ENCODE measurements at regions not wholly inside any gene's neighbourhood (a gene's known extent, or its start where the extent isn't known, plus 50 kb on each side); places are given as distances from the start of the nearest gene placed in this dataset.
"Not testable (repeated sequence)": the region's sequence is repeated elsewhere in the genome, so short reads cannot be mapped to it uniquely, and the experiment has no call there.

DNA sequence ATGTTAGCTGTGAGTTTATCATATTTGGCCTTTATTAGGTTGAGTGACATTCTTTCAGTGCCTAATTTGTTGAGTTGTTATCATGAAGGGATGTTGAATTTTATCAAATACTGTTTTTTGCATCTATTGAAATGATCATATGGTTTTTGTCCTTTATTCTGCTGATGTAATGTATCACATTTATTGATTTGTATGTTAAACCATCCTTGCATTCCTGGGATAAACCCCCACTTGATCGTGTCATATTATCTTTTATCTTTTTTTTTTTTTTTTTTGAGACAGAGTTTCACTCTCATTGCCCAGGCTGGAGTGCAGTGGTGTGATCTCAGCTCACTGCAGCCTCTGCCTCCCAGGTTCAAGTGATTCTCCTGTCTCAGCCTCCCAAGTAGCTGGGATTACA is 51.9 kb upstream of the MFGE8 start:
- not testable (repeated sequence) for DNase-seq

DNA sequence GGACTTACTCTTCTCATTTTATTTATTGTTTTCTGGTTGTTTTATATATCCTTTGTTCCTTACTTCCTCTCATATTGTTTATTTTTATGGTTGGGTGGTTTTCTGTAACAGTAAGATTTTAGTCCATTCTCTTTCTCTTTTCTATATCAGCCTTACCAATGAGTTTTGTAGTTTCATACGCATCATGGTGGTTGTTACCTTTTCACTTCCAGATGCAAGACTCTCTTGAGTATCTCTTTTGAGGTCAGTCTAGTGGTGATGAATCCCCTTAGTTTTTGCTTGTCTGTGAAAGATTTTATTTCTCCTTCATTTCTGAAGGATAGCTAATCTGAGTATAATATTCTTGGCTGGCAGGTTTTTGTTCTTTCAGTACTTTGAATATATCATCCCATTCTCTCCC is 57.1 kb upstream of the MFGE8 start:
- no peak for DNase-seq

DNA sequence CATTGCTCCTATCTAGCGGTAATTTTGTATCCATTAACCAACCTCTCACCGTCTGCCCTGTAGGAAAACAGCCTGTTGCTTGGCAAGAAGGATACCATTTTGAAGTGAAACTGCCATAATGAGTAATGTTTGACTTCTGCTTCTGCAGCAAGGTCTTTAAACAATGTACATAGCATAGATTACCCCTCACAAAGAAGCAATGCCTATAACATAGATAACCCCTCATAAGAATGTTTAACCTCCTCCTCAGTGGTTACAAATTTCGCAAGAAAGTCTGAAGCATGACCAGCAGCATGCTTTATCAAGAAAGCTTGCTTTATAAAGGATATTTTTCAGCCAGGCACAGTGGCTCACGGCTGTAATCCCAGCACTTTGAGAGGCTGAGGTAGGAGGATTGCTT is 61.2 kb upstream of the MFGE8 start:
- DNase-seq: no peak

DNA sequence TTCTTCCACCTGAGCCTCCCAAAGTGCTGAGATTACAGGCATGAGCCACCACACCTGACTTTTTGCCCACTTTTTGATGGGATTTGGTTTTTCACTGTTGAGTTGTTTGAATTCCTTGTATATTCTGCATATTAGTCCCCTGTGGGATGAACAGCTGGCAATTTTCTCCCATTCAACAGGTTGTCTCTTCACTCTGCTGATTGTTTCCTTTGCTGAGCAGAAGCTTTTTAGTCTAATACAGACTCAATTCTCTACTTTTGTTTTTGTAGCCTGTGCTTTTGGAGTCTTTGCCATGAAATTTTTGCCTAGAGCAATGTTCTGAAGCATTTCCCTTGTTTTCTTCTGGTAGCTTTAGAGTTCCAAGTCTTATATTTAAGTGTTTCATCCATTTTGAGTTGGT is 62.7 kb upstream of the MFGE8 start:
- no peak for DNase-seq

DNA sequence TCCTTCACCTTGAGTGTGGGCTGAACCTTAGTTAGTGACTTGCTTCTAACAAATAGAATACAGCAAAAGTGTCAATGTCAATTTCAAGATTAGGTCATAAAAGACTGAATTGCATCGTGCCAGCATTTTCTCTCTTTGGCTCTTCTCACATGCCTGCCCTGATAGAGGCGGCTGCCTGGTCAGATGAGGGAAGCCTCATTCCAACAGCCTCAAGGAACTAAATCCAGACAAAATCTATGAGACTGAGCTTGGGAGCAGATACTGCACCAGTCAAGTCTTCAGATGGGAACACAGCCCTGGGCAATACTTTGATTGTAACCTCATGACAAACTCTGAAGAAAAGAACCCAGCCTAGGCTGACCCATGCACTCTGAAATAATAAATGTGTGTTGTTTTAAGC is 63.5 kb upstream of the MFGE8 start:
- no peak for DNase-seq

DNA sequence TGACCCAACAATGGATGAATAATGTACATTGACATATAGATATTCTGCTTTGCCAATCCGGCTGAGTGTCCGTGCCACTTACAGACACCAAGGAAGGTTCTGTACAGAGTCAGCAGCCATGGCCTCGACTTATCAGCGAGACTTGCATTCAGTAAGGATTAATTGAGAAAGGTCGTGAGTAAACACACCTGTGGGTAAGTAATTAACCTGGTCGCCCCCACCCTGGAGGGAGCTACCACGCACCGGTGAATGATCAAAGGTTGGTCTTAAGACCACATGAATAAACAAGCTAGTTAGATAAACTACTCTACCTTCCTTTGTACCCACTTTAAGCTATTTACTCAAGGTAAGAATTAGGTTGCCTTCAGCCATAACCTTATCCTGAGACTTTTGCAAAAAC is 66.5 kb upstream of the MFGE8 start:
- no peak for DNase-seq

DNA sequence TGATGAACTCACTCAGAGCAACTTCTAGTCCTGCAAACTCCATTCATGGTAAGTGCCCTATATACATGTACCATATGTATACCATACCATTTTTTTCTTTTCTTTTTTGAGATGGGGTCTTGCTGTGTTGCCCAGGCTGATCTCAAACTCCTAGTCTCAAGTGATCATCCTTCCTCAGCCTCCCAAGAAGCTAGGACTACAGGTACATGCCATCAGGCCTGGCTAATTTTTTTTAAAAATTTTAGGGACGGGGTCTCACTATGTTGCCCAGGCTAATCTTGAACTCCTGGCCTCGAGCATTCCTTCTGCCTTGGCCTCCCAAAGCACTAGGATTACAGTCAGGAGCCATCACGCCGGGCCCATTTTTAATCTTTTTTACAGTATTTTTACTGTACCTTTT is 67.3 kb upstream of the MFGE8 start:
- DNase-seq: no peak

DNA sequence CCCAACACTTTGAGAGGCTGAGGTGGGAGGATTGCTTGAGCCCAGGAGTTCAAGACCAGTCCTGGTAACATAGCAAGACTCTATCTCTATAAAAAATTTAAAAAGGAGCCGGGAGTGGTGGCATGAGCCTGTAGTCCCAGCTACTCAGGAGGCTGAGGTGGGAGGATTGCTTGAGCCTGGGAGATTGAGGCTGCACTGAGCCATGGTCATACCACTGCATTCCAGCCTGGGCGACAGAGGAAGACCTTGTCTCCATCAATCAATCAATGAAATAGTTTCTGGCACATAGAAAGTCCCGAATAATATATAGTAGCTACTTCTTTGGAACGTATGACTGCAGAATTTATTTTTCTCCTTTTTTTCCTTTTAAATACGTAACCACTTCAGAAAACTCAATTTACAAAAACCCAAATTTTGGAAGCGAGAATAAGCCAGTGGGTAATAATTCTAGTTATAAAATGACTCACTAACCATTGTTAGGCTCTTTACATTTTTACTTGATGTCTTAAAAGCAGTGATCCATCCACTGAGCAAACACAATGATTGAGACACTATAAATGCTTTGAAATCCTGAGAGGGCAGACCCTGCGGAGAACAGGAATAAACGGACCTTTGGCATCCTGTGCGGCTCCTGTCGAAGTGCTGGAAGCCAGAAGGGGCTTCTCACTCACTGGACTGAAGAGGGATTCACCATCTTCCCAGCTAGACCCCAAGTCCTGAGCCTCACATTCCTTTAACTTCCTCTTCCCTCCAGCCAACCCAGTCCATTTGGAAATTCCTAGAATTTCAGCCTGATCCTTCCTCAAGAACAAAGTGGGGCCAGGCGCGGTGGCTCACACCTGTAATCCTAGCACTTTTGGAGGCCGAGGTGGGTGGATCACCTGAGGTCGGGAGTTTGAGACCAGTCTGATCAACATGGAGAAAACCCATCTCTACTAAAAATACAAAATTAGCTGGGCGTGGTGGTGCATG is 68.4 kb upstream of the MFGE8 start:
- no peak for DNase-seq

DNA sequence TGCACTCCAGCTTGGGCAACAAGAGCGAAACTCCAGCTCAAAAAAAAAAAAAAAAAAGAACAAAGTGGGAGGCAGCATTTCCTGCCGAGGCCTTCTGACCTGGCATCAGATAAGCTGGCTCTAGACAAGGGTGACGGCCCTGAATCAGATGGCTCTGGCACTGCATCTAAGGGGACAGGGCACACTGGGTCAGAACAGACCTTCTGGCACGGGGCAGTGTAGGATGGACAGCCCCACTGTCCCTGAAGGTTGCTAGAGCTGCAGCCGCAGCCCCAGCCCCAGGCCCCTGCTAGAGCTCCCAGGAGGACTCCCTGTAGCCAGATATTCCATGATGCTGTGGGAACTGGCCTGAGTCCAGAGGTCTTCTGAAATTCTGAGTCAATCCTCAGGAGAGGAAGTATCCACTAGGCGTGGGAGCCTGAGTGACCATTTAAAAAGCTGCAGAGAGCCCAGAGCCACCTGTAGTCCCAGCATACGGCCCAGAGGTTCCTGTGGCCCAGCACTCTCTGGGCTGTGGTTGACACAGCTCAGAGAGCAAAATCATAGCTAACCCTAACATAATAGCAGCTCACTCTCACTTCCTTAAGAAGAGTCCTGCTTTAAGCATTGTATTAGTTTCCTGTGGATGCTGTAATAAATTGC is 69.2 kb upstream of the MFGE8 start:
- DNase-seq: no peak

DNA sequence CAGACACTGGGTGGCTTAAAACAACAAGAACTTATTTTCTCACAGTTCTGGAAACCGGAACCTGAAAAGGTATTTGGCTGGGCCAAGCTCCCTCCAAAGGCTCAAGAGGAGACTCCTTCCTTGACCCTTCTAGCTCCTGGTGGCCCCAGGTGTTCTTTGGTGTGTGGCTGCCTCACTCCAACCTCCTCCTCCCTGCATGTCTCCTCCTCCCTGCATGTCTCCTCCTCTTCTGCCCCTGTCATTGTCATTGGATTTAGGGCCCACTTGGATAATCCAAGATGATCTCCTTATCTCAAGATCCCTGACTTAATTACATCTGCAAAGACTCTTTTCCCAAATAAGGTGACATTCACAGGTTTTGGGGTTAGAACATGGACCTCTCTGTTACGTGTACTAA is 69.8 kb upstream of the MFGE8 start:
- DNase-seq: no peak

DNA sequence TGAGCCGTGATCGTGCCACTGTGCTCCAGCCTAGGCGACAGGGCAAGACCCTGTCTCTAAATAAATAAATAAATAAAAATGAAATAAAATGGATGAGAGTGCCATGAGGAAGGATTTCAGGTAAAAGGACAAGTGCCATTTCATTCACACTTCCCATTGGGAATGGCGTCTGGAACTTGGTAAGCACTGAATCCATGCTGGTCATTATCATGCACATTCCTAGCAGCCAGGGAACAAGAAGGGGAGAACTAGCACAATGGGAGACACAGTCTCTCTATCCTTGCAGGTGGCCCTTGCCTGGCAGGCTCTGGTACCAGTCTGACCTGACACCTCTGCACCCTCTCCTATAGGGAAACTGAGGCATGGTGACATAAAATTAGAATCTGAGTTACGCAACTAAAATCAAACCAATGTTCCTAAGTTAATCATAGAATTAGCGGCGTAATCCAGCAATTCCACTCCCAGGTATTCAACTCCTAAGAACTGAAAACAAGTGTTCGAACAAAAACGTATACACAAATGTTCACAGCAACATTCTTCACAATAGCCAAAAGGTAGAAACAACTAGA is 70.8 kb upstream of the MFGE8 start:
- no peak for DNase-seq

DNA sequence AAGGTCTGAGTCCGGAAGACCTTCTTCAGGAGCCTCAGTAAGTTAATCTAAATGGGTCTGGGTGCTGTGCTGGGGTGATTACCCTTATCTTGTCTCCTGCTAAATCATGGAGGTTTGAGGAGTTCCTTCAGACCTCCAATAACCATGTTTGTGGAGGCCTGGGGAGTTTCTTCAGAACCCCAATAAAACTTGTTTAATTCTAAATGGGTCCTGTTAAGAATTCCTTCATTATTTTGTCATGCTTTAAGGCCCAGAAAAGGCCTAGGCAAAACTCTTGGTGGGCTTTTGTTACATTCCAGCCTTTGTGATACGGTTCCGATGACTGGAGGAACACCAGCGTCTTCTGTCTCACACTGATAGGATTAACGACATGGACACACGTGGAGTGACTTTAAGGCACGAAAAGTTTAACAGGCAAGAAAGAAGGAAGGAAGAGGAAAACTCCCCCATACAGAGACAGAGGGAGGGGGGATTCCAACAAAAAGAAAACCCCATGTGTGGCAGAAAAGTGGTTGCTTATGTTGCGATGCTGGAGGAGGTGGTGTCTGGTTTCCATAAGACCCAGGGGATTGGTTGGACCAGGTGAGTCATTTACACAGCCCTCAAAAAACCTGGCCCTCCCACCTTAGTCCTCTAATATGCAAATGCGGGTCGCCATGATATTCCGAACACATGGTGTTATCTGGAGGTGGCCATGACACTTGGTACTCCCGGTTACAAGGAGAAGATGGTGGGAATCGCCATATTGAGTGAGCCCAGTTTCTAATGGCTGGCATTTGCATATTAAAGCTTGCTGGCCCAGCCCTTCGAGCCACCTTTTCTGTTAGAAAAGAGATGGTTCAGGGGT is 72.6 kb upstream of the MFGE8 start:
- DNase-seq: no peak

DNA sequence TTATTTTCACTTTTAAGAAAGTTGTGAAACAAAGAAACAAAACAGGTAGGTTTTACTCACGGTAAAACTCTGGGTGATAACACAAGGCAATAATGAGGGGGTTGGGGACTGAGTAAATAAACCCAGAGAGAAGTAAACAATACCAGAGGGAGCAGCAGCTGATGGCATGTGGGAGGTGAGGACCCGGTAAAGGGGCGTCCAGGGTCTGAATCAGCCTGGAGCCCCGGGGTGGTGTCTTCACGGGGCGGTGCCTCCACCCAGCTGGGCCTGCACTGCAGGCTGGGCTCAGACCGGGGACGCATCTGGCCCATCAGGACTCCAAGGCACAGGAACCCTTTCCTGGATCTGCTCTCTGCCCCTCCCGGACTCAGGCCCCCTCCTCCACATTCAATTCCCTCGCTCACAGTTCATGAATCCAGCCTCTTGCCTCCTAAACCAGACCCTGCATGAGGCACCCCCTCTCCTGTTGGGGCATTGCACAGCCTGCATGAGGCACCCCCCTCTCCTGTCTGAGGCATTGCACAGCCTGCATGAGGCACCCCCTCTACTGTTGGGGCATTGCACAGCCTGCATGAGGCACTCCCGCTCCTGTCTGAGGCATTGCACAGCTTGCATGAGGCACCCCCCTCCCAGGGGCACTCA is 73.9 kb upstream of the MFGE8 start:
- DNase-seq: no peak

DNA sequence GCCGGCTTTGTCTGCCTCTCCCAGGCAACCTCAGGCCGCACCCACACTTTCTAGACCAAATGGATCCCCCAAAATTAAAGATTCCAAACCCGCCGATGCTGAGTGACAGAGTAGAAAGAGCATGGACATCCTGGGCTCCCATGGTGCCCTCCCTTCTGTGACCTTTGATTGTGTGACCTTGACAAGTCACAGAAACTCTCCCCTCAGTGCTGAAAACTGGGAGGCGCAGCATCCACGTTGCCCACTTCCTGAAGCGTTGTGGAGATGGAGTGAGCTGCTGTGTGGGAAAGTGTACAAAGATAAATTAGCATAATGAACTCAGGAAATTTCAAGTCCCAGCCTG is 74.4 kb upstream of the MFGE8 start:
- no peak for DNase-seq

DNA sequence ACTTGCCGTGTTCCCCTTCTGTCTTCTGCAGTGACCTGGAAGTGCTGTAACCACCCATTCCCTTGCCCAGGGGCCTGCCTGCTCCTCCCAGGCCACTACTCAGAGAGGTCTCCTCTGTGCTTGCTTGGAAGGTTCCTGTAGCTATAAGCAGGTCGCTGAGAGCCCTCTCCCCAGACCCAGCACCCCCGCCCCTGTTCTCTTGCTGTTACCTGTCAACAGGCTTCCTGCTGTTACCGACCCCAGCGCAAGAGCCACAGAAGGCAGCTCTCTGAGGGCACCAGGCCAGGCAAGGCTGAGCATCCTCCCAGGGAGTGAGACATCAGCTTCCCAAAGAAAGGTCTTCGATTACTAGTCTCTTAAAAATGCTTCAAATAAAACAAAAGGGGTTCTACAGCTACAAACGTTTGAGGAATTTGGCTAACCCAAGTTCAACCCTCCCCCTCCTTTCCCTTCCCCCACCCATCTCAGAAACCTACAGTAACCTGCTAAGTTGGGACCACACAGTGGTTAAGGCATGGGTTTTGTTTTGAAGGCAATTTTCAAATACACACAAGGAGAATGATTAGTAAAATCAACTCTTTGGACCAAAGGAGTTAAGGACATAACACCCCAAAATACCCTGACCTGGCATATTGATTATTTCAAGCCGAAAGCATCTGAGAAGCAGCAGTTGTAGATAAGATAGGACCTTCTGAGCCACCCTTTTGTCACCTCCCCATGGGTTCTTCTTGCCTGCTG is 74.9 kb upstream of the MFGE8 start:
- no peak for DNase-seq

DNA sequence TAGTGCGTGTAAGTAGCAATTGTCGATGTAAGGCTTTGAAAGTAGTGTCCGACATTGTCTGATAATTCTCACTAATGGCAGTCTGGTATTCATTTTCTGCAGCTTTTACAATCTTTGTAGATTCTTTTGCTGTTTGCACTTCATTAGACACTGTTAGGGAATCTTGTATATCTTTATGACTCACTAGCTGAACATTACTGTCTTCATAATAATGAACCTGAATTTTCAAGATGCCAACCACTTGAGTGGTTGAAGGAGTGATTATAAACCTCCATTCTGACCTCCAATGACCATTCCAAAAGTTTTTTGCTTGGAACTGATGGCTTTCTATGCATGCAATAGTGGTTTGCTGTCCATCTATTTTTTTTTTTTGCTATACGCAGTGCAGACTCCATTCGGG is 76.4 kb upstream of the MFGE8 start:
- DNase-seq: no peak

DNA sequence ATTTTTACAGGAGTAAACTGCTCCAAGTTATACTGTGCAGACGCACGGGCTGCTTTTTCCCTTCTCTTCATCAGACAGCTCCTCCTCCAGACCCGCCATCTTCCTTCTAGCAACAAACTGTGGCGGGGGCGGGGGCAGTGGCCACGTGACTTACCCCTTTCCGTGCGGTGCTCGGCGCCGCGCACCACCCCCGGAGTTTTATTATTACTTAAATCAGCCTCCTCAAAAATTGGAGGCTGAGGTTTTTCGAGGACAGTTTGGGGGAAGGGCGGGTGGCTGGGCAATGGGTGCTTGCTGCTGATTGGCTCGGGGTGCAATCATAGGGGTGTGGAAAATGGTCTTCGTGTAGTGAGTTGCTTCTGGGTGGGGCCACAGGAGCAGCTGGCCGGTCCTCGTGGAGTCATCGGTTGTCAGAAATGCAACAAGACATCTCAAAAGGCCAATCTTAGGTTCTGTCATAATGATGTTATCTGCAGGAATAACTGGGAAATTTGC is 77.1 kb upstream of the MFGE8 start:
- no peak for DNase-seq

DNA sequence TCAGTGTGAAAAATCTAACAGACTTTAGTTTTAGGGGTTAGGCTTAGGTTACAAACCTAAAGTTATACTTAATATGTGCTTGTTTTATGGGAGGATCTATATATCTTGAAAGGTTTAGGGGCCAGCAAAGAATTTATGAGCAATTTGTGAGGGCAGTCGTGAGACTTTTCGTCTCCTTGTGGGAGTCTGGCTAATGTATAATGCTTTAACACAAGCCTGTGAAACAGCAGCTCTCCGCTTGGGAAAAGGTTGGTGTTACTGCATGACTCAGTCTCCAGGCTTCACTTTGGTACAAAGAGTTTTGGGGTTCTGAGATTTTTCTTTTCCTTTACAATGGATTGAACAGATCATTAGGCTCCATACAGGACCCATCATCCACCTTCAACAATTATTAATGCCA is 79.0 kb upstream of the MFGE8 start:
- no peak for DNase-seq

DNA sequence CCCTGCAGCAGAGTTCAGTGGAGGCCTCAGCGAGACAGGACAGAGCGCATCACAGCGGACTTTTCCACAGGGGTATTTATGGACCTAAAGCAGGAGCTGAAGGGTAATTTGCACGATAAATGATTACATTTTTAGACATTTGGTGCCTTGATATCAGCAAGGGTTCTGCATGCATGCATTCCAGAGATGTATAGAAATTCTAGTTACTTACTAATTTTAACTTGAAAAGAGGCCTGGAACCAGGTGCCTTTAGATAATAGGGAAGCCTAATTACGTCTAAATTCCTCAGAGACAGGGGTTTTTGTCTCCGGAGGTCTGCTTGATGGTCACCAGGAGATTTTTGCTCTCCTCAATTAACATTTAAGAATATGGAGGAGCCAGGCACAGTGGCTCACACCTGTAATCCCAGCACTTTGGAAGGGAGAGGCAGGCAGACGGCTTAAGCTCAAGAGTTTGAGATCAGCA is 79.8 kb upstream of the MFGE8 start:
- no peak for DNase-seq

DNA sequence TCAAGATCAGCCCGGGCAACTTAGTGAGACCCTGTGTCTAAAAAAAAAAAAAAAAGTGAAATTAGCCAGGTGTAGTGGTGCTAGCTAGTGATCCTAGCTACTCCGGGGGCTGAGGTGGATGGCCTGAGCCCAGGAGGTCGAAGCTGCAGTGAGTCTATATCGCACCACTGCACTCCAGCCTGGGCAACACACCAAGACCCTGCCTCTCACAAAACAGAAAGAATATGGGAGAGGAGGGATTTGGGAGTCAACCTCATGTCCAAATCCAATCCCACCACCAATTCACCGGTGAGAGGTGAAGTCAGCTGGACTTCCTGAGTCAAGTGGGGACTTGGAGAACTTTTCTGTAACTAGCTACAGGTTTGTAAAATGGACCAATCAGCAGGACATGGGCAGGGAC is 80.5 kb upstream of the MFGE8 start:
- no peak for DNase-seq

DNA sequence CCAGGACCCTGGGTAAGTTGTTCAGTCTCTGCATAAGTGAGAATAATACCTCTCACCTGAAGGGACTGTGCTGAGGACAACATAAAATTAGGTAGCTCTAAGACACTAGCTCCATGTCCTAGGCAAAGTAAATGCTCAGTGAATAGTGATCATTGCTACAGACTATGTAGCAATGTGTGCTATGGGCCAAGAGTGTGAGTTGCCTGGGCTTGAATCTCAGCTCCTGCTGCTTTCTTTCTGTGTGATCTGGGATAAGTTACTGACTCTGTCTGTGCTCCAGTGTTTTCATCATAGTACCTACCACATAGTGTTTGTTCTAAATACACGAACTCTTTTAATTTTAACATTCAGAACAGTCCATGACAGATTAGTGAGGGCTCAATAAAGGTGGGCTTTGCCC is 81.1 kb upstream of the MFGE8 start:
- DNase-seq: no peak

DNA sequence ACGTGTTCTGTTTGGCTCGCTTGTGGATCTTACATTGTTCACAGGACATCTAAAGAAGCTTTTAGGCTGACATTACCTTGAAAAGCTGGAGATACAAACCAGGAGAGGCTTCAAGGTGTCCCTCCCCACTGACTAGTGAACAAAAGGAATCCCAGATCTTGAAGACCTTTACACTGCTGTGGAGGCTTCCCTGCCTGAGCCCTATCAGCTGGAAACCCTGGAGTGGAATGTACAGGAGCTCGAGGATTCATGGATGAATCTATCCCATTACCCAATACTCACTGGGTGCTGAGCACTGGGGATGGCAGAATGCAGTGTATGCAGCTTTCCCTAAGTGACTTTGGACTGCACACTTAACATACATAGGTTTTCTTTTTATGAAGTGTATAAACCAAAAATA is 82.3 kb upstream of the MFGE8 start:
- DNase-seq: no peak
